Mesenchymal stem cell (in vitro differentiated cells and primary cell): ENCODE measurements at regions not wholly inside any gene's neighbourhood (a gene's known extent, or its start where the extent isn't known, plus 50 kb on each side); places are given as distances from the start of the nearest gene placed in this dataset.

Source experiments
- DNase-seq: peaks from one replicate; pipeline ENCODE4 v3.0.0-alpha.2; 2013
- H2AFZ ChIP-seq: one replicate; pipeline ENCODE4 v1.6.1; 2013; ENCODE audit warnings: low read depth, mild to moderate bottlenecking, control low read depth, inconsistent platforms, low read length, moderate library complexity
- H2AK5ac ChIP-seq: 2 replicates; pipeline ENCODE4 v1.6.1; 2013; ENCODE audit warnings: low read length, moderate library complexity, mild to moderate bottlenecking, inconsistent platforms; ENCODE audit not compliant: severe bottlenecking
- H2BK120ac ChIP-seq: one replicate; pipeline ENCODE4 v1.6.1; 2013; ENCODE audit warnings: low read depth, mild to moderate bottlenecking, inconsistent platforms, low read length, moderate library complexity
- H2BK12ac ChIP-seq, 2 experiments: one replicate each; pipeline ENCODE4 v1.6.1; 2013; ENCODE audit warnings: inconsistent platforms in 2 of 2, low read length in 2 of 2, mild to moderate bottlenecking in 2 of 2, moderate library complexity in 2 of 2, control low read depth in 1 of 2
- H2BK15ac ChIP-seq: one replicate; pipeline ENCODE4 v1.6.1; 2013; ENCODE audit warnings: mild to moderate bottlenecking, low read depth, inconsistent platforms; ENCODE audit not compliant: poor library complexity, severe bottlenecking
- H2BK5ac ChIP-seq: 2 replicates; pipeline ENCODE4 v1.6.1; 2013; ENCODE audit warnings: low read depth, mild to moderate bottlenecking, low read length, control low read depth, inconsistent platforms; ENCODE audit not compliant: poor library complexity, severe bottlenecking
- H3K14ac ChIP-seq, 2 experiments: one replicate each; pipeline ENCODE4 v1.6.1; 2013; ENCODE audit warnings: inconsistent platforms in 2 of 2, low read length in 2 of 2, control low read depth in 1 of 2, mild to moderate bottlenecking in 1 of 2, moderate library complexity in 1 of 2
- H3K18ac ChIP-seq, 2 experiments: one replicate each; pipeline ENCODE4 v1.6.1; 2013; ENCODE audit warnings: inconsistent platforms in 2 of 2, low read length in 2 of 2, control low read depth in 1 of 2, low read depth in 1 of 2, mild to moderate bottlenecking in 1 of 2
- H3K23ac ChIP-seq, 2 experiments: one replicate each; pipeline ENCODE4 v1.6.1; 2013; ENCODE audit warnings: inconsistent platforms in 2 of 2, low read length in 2 of 2, mild to moderate bottlenecking in 2 of 2, moderate library complexity in 2 of 2, control low read depth in 1 of 2
- H3K27ac ChIP-seq: 2 replicates; pipeline ENCODE4 v1.5.1; 2013; ENCODE audit warnings: mild to moderate bottlenecking, moderate library complexity, low read length, control low read depth, inconsistent platforms; ENCODE audit not compliant: poor library complexity, severe bottlenecking
- H3K27me3 ChIP-seq, 2 experiments: 2 replicates each; pipeline versions ENCODE4 v1.6.1 to v1.7.0; 2013; ENCODE audit warnings: low read length in 2 of 2, mild to moderate bottlenecking in 2 of 2, moderate library complexity in 2 of 2, control low read depth in 1 of 2, inconsistent platforms in 1 of 2; ENCODE audit not compliant: control insufficient read depth in 1 of 2, insufficient read depth in 1 of 2
- H3K36me3 ChIP-seq, 2 experiments: 2 replicates each; pipeline versions ENCODE4 v1.6.1 to v1.7.0; 2013; ENCODE audit warnings: low read length in 2 of 2, control low read depth in 1 of 2, inconsistent platforms in 1 of 2, low read depth in 1 of 2, mild to moderate bottlenecking in 1 of 2; ENCODE audit not compliant: insufficient read depth in 2 of 2, control insufficient read depth in 1 of 2
- H3K4ac ChIP-seq, 2 experiments: one replicate each; pipeline ENCODE4 v1.6.1; 2013; ENCODE audit warnings: inconsistent platforms in 2 of 2, low read length in 2 of 2, mild to moderate bottlenecking in 2 of 2, moderate library complexity in 2 of 2, control low read depth in 1 of 2, low read depth in 1 of 2
- H3K4me1 ChIP-seq: 2 replicates; pipeline ENCODE4 v1.6.1; 2013; ENCODE audit warnings: low read depth, low read length, control low read depth; ENCODE audit not compliant: control insufficient read depth, insufficient read depth
- H3K4me2 ChIP-seq: 2 replicates; pipeline ENCODE4 v1.6.1; 2013; ENCODE audit warnings: low read length, mild to moderate bottlenecking, inconsistent platforms; ENCODE audit not compliant: poor library complexity, severe bottlenecking
- H3K4me3 ChIP-seq, 2 experiments: 2 replicates each; pipeline versions ENCODE4 v1.5.1 to v1.7.0; 2013; ENCODE audit warnings: low read length in 2 of 2, mild to moderate bottlenecking in 2 of 2, control low read depth in 1 of 2, low read depth in 1 of 2; ENCODE audit not compliant: insufficient read depth in 1 of 2
- H3K79me1 ChIP-seq: replicated peaks from 2 replicates; pipeline ENCODE4 v1.6.1; 2013; ENCODE audit warnings: mild to moderate bottlenecking, control low read depth, low read length, inconsistent platforms; ENCODE audit not compliant: poor library complexity, severe bottlenecking
- H3K9ac ChIP-seq: 2 replicates; pipeline ENCODE4 v1.7.0; 2013; ENCODE audit warnings: mild to moderate bottlenecking, low read length, moderate library complexity
- H3K9me3 ChIP-seq: 2 replicates; pipeline ENCODE4 v1.7.0; 2013; ENCODE audit warnings: mild to moderate bottlenecking, low read length; ENCODE audit not compliant: control insufficient read depth
- H4K8ac ChIP-seq: one replicate; pipeline ENCODE4 v1.6.1; 2013; ENCODE audit warnings: inconsistent platforms, mild to moderate bottlenecking, low read length, moderate library complexity
- H4K91ac ChIP-seq: one replicate; pipeline ENCODE4 v1.6.1; 2013; ENCODE audit warnings: mild to moderate bottlenecking, low read length, inconsistent platforms
- WGBS: methylation state at CpG from one replicate; pipeline ENCODE4 v1.1.7; 2013; ENCODE audit warnings: mixed read lengths; 5-methylcytosine and 5-hydroxymethylcytosine counted together

GRCh38 chr3:196142202-196142956 lies 60.5 kb upstream of the TFRC start:
- Histone ChIP-seq H3K79me1 (no peaks in the 10 kb centered on the region), H2BK12ac (no peak overlapping the region), H3K4ac (no peak overlapping the region), H4K91ac (no peak overlapping the region), H2BK120ac (no peak overlapping the region), H3K27ac (no peak overlapping the region), H3K9ac (no peak overlapping the region), H2BK5ac (no peak overlapping the region), H3K18ac (no peak overlapping the region), H2AFZ (no peak overlapping the region), H3K14ac (no peak overlapping the region), H3K9me3 (no peaks in the 10 kb centered on the region), H4K8ac (no peak overlapping the region), H3K4me1 (peaks cover 13% of the 10 kb centered on the region), H3K4me3 (no peak overlapping the region), H3K27me3 (peaks cover 0 to 20% of the 10 kb centered on the region in 2 experiments), H3K4me2 (no peak overlapping the region), H2AK5ac (no peak overlapping the region), H2BK15ac (no peak overlapping the region), H3K36me3 (no peaks in the 10 kb centered on the region), H3K23ac (no peak overlapping the region)
- WGBS = 95% methylated on average over 16 of the region's 16 CpGs
- DNase-seq = no peak

- Histone ChIP-seq H4K91ac (no peak overlapping the region), H3K23ac (no peak overlapping the region), H3K4ac (no peak overlapping the region), H3K36me3 (no peaks in the 10 kb centered on the region), H3K14ac (no peak overlapping the region), H2AFZ (no peak overlapping the region), H3K79me1 (no peaks in the 10 kb centered on the region), H3K18ac (no peak overlapping the region), H2BK15ac (no peak overlapping the region), H3K27me3 (peaks cover 0 to 18% of the 10 kb centered on the region in 2 experiments), H3K9me3 (no peaks in the 10 kb centered on the region), H2BK5ac (no peak overlapping the region), H3K4me1 (peaks cover 13% of the 10 kb centered on the region), H2AK5ac (no peak overlapping the region), H4K8ac (no peak overlapping the region), H3K9ac (no peak overlapping the region), H3K4me3 (no peak overlapping the region), H3K27ac (no peak overlapping the region), H2BK12ac (no peak overlapping the region), H2BK120ac (no peak overlapping the region), H3K4me2 (no peak overlapping the region)
- DNase-seq = no peak
- WGBS = 91% methylated on average over 6 of the region's 6 CpGs
Measured at GRCh38 chr3:196141866-196142201, 59.9 kb upstream of the TFRC start.

GRCh38 chr3:196141052-196141865 lies 59.4 kb upstream of the TFRC start:
- Histone ChIP-seq H4K8ac (no peak overlapping the region), H3K14ac (no peak overlapping the region), H3K79me1 (no peaks in the 10 kb centered on the region), H3K4me1 (peaks cover 13% of the 10 kb centered on the region), H3K18ac (no peak overlapping the region), H4K91ac (no peak overlapping the region), H3K4me2 (no peak overlapping the region), H2BK15ac (no peak overlapping the region), H2BK12ac (no peak overlapping the region), H3K4ac (no peak overlapping the region), H2AFZ (no peak overlapping the region), H3K27me3 (peaks cover 0 to 16% of the 10 kb centered on the region in 2 experiments), H3K4me3 (no peak overlapping the region), H2BK5ac (no peak overlapping the region), H3K23ac (no peak overlapping the region), H3K9ac (no peak overlapping the region), H3K9me3 (no peaks in the 10 kb centered on the region), H3K27ac (no peak overlapping the region), H2BK120ac (no peak overlapping the region), H2AK5ac (no peak overlapping the region), H3K36me3 (no peaks in the 10 kb centered on the region)
- no peak for DNase-seq
- WGBS = 96% methylated on average over 15 of the region's 15 CpGs

GRCh38 chr3:196140224-196140623 lies 58.3 kb upstream of the TFRC start:
- no peak overlapping the region for H3K9ac ChIP-seq
- H2BK5ac ChIP-seq = no peak overlapping the region
- no peak overlapping the region for H2BK12ac ChIP-seq
- no peak overlapping the region for H2BK15ac ChIP-seq
- H3K4me3 ChIP-seq = no peak overlapping the region
- H2AK5ac ChIP-seq = no peak overlapping the region
- H3K36me3 ChIP-seq = no peaks in the 10 kb centered on the region
- no peak overlapping the region for H4K8ac ChIP-seq
- no peak overlapping the region for H2AFZ ChIP-seq
- no peak overlapping the region for H3K23ac ChIP-seq
- DNase-seq = no peak
- H3K18ac ChIP-seq = no peak overlapping the region
- H3K27ac ChIP-seq = no peak overlapping the region
- H4K91ac ChIP-seq = no peak overlapping the region
- peaks cover 17% of the 10 kb centered on the region for H3K4me1 ChIP-seq
- no peak overlapping the region for H3K14ac ChIP-seq
- H3K79me1 ChIP-seq = no peaks in the 10 kb centered on the region
- WGBS = 90% methylated on average over 12 of the region's 12 CpGs
- no peak overlapping the region for H2BK120ac ChIP-seq
- H3K4me2 ChIP-seq = no peak overlapping the region
- H3K4ac ChIP-seq = no peak overlapping the region
- H3K9me3 ChIP-seq = no peaks in the 10 kb centered on the region
- H3K27me3 ChIP-seq = peaks cover 0 to 16% of the 10 kb centered on the region in 2 experiments
